Transverse colon (tissue), 4 donors: ENCODE measurements at regions not wholly inside any gene's neighbourhood (a gene's known extent, or its start where the extent isn't known, plus 50 kb on each side); places are given as distances from the start of the nearest gene placed in this dataset.
"Not testable (repeated sequence)": the region's sequence is repeated elsewhere in the genome, so short reads cannot be mapped to it uniquely, and the experiment has no call there.

Experiments used
- EP300 ChIP-seq: sonication (generic); formaldehyde crosslinking; IDR thresholded peaks from one replicate; pipeline ENCODE4 v1.6.1; 2017; ENCODE audit warnings: antibody characterized with exemption, low read depth
- POLR2A ChIP-seq: fragments of 450-650 bp; IDR thresholded peaks from one replicate; pipeline ENCODE4 v1.6.1; 2016; ENCODE audit warnings: antibody characterized with exemption, mild to moderate bottlenecking, moderate library complexity
- POLR2AphosphoS5 ChIP-seq, 3 donors: sonication (generic); formaldehyde crosslinking; IDR thresholded peaks; one replicate each; pipeline ENCODE4 v1.6.1; 2016; ENCODE audit warnings: antibody characterized with exemption in 3 of 3
- TF ChIP-seq, protein P1 (sequence below), 5 experiments: fragments of 200-600 bp in 3 of 5; fragments of 450-650 bp in 2 of 5; sonication (generic) in 3 of 5; IDR thresholded peaks; 1 replicate in 2 of 5; 2 replicates in 3 of 5; pipeline ENCODE4 v1.5.1; 2016 to 2017; ENCODE audit warnings: antibody characterized with exemption in 5 of 5, inconsistent platforms in 3 of 5, mild to moderate bottlenecking in 2 of 5, moderate library complexity in 1 of 5

DNA sequence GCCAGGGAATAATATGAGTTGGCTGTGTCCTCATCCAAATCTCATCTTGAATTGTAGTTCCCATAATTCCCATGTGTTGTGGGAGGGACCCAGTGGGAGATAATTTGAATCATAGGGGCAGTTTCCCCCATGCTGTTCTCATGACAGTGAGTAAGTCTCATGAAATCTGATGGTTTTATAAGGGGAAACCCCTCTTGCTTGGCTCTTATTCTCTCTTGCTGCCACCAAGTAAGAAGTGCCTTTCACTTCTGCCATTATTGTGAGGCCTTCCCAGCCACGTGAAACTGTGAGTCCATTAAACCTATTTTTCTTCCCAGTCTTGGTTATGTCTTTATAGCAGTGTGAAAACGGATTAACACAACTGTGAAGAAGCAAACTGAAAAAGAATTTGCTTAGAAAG lies 80.1 kb downstream of the CMAS start:
- TF ChIP-seq POLR2A; POLR2AphosphoS5 (IDR thresholded peaks at IDR 0.05); EP300: not testable (repeated sequence)
- TF ChIP-seq, protein P1, sequence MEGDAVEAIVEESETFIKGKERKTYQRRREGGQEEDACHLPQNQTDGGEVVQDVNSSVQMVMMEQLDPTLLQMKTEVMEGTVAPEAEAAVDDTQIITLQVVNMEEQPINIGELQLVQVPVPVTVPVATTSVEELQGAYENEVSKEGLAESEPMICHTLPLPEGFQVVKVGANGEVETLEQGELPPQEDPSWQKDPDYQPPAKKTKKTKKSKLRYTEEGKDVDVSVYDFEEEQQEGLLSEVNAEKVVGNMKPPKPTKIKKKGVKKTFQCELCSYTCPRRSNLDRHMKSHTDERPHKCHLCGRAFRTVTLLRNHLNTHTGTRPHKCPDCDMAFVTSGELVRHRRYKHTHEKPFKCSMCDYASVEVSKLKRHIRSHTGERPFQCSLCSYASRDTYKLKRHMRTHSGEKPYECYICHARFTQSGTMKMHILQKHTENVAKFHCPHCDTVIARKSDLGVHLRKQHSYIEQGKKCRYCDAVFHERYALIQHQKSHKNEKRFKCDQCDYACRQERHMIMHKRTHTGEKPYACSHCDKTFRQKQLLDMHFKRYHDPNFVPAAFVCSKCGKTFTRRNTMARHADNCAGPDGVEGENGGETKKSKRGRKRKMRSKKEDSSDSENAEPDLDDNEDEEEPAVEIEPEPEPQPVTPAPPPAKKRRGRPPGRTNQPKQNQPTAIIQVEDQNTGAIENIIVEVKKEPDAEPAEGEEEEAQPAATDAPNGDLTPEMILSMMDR (IDR thresholded peaks at IDR 0.05) = not testable (repeated sequence)
